Astrocyte of the spinal cord (primary cell): ENCODE measurements at regions not wholly inside any gene's neighbourhood (a gene's known extent, or its start where the extent isn't known, plus 50 kb on each side); places are given as distances from the start of the nearest gene placed in this dataset.

ENCODE experiments used
- DNase-seq: peaks from one replicate; pipeline ENCODE4 v3.0.0; 2011; ENCODE audit warnings: low read depth, low spot score
- H3K4me3 ChIP-seq: 2 replicates; pipeline ENCODE4 v1.5.1; 2011; ENCODE audit warnings: low read depth, mild to moderate bottlenecking, low read length, moderate library complexity
- CTCF ChIP-seq: IDR thresholded peaks from 2 replicates; pipeline ENCODE4 v1.5.1; 2012; ENCODE audit warnings: low read depth, mild to moderate bottlenecking, low read length, inconsistent platforms
- in situ Hi-C: cut with HindIII; loops from 2 replicates; pipeline ENCODE4 v1.10.0; 2017; ENCODE audit warnings: low sequenced_read_pairs

DNA sequence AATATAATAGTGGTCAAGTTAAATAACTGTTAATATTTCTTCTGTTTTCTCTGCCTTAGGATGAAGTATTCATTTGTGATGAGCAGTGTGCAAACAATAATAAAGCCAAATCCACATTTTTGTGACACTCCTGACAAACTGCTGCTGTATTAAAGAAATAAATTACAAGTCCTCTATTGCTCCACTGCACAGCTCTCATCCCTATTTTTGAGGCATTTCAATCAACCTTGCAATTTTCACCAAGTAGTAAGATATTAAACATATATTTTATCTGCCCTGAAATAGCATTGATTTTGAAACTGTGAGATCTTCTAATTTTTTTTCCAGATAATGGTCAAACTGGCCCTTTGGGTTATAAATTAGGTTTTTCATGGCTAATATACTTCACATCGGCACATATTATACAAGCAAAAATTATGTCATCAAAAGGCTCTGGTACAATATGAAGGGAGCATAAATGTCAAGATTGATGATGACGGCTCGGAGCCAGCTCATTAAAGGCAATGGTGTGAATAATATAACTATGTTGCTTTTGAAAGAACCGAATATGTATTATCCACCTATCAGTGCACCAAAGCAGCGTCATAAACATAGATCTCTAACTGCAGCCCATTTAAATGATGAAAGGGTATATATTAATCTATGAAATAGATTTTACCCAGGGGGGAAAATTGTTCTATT, 764.9 kb downstream of the DNAH5 start:
- no peak for DNase-seq
- no peak for TF ChIP-seq CTCF
- no peak overlapping the region for H3K4me3 ChIP-seq
- in situ Hi-C loops, result no loop called here

DNA sequence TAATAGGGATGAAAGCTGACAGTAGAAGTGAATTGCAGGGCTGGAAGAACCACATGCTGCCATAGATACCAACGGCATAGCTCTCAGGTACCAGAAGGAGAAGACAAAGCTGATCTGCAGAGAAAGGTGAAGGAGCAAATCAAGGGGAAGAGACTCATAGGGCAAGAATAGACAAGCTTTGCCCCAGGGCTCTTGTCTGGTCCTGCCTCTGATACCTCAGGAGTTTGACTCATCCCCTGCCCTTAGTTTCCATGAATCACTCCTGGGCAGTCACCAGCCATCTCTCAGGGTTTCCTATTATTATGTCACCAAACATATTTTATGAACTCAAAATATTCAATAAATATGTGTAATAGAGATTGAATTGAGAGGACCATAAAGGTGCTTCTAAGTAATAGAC, 800.9 kb downstream of the DNAH5 start:
- no peak overlapping the region for H3K4me3 ChIP-seq
- DNase-seq, result no peak
- TF ChIP-seq CTCF, result no peak
- in situ Hi-C loops, result no loop called here

- no peak overlapping the region for H3K4me3 ChIP-seq
- in situ Hi-C loops, result no loop called here
- no peak for DNase-seq
- no peak for TF ChIP-seq CTCF
These were observed 801.3 kb downstream of the DNAH5 start for GRCh38 chr5:13143214-13143613.

DNA sequence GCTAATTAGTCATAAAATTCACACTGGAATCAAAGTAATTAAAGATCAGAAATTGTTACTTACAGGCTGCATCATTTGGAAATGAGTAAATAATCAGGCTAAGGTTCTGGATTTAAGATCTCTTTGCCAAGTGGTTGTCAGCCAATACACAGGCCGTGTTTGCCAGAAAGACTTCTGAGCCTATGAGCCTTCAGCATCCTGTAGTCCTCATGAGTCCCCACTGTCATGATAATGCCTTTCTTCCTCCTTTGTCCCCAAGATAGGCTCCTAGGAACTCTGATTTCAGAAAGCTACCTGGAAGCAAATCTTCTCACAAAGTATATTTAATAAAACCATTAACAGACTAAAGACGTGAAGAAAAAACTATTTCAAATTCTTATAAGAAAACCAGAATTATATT, 810.5 kb downstream of the DNAH5 start:
- no peak overlapping the region for H3K4me3 ChIP-seq
- in situ Hi-C loops, result no loop called here
- no peak for TF ChIP-seq CTCF
- DNase-seq, result no peak

DNA sequence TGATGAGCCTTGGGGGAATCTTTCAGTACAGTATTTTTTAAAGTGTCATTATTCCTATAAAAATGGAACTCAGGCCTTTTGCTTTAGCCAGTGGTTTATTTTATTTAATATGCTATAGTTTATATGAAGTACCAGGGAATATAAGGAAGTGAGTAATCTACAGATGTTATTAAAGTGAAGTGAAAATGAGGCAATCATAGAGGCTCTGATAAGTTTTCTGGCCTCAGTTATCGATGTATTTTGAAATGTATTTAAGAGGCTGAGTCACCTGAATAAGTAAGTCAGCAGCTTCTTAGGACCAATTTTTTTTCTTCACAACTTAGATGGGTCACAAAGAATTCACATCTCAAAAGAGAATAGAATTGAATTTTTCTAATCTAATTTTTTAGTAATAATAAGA, 829.0 kb downstream of the DNAH5 start:
- in situ Hi-C loops, result no loop called here
- TF ChIP-seq CTCF, result no peak
- DNase-seq, result no peak
- no peak overlapping the region for H3K4me3 ChIP-seq

DNA sequence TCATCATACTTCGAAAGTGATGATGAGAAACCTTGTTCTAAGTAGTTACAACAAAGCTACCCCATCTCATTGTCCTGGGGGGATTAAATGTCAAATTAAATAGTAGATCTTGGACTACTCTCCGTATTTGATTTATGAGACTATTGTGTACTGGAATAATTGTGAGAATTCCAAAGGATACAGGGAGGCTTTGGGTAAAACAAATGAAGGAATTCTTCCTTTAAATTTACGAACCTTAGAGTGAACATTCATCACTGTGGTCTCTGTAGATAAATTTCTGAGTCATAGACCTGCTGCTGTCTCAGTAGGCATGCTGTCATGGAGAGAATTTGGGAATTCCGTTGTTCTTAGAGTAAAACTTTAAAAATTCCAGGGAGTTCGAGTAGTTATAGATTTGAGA, 836.2 kb downstream of the DNAH5 start:
- DNase-seq, result no peak
- in situ Hi-C loops, result no loop called here
- TF ChIP-seq CTCF, result no peak
- no peak overlapping the region for H3K4me3 ChIP-seq
